HG02623 (cell line): ENCODE measurements at regions not wholly inside any gene's neighbourhood (a gene's known extent, or its start where the extent isn't known, plus 50 kb on each side); places are given as distances from the start of the nearest gene placed in this dataset.
"Not testable (repeated sequence)": the region's sequence is repeated elsewhere in the genome, so short reads cannot be mapped to it uniquely, and the experiment has no call there.

Experiments
- ATAC-seq: cut with Tn5 transposase; IDR thresholded peaks from one replicate; pipeline ENCODE4 v1.9.1; 2021; ENCODE audit warnings: moderate library complexity; ENCODE audit not compliant: unreplicated experiment

GRCh38 chr13:63840551-63841421 lies 2425.1 kb upstream of the PCDH20 start:
- ATAC-seq = no peak

- ATAC-seq = no peak
These were observed 2422.9 kb upstream of the PCDH20 start for GRCh38 chr13:63838366-63839110.

DNA sequence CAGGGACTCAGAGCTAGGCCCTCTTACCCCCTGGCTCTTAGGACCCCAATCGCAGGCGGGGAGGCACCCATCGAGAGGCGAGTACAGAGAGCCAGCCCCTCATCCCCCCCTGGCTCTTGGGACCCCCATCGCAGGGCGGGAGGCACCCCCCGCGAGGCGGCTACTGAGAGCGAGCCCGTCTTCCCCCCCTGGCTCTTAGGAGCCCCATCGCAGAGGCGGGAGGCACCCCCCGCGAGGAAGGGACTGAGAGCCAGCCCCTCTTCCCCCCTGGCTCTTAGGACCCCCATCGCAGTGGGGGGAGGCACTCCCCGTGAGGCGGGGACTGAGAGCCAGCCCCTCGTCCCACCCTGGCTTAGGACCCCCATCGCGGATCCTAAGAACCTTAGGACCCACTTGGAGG lies 2422.1 kb upstream of the PCDH20 start:
- not testable (repeated sequence) for ATAC-seq

GRCh38 chr13:63829609-63830008 lies 2414.0 kb upstream of the PCDH20 start:
- not testable (repeated sequence) for ATAC-seq

GRCh38 chr13:63821785-63822184 lies 2406.1 kb upstream of the PCDH20 start:
- ATAC-seq = not testable (repeated sequence)

- not testable (repeated sequence) for ATAC-seq
These were observed 2395.9 kb upstream of the PCDH20 start for GRCh38 chr13:63811428-63812004.

GRCh38 chr13:63791134-63791533 lies 2375.5 kb upstream of the PCDH20 start:
- not testable (repeated sequence) for ATAC-seq

DNA sequence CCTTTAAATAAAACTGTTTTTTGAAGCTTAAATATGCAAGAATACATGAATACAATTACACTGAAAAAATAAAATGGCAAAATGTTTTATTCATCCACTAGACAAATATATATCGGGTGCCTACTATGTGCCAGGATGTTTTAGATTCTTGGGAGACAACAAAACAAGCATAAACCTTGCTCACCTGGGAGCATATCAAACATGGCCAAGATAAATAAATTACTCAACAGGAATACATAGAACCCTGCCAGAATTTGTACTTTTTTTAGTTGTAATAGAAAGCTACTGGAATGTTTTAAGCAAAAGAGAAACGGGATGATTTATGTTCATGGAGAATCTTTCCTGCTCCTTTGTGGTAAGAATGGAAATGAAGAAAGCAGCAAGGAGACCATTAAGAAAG lies 2358.5 kb upstream of the PCDH20 start:
- ATAC-seq = no peak

- no peak for ATAC-seq
These were observed 2357.8 kb upstream of the PCDH20 start for GRCh38 chr13:63773476-63773875.

DNA sequence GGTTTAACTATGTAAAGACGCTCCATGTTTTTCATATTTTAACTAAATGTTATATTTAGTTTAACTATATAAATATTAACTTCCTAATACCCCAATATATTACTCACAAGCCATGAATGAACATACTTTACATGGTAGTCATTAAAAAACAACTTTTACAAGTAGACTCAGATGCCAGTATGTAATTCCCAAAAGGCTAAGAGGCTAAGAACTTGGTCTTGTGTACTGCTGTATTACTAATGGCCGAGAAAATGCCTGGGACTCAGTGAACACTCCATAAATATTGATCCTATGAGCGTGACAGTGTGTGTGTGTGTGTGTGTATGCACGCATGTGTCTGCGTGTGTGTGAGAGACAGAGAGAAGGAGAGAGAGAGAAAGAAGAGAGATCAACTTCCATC lies 2342.0 kb upstream of the PCDH20 start:
- not testable (repeated sequence) for ATAC-seq

- ATAC-seq = not testable (repeated sequence)
These were observed 2334.2 kb upstream of the PCDH20 start for GRCh38 chr13:63749857-63750256.

DNA sequence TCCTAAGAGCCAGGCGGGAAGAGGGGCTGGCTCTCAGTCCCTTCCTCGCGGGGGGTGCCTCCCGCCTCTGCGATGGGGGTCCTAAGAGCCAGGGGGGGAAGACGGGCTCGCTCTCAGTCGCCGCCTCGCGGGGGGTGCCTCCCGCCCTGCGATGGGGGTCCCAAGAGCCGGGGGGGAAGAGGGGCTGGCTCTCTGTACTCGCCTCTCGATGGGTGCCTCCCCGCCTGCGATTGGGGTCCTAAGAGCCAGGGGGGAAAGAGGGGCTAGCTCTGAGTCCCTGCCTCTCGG lies 2326.1 kb upstream of the PCDH20 start:
- ATAC-seq = not testable (repeated sequence)

GRCh38 chr13:63741029-63741813 lies 2325.6 kb upstream of the PCDH20 start:
- no peak for ATAC-seq

GRCh38 chr13:63739112-63739735 lies 2323.6 kb upstream of the PCDH20 start:
- not testable (repeated sequence) for ATAC-seq

DNA sequence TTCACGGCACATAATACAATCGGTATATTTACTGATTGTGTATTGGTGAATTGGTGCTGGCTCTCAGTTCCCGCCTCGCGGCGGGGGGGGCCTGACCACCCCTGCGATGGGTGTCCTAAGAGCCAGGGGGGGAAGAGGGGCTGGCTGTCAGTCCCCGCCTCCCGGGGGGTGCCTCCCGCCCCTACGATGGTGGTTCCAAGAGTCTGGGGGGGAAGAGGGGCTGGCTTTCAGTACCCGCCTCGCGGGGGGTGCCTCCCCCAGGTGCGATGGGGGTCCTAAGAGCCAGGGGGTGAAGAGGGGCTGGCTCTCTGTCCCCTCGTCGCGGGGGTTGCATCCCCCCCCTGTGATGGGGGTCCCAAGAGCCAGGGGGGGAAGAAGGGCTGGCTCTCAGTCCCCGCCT lies 2321.8 kb upstream of the PCDH20 start:
- no peak for ATAC-seq

DNA sequence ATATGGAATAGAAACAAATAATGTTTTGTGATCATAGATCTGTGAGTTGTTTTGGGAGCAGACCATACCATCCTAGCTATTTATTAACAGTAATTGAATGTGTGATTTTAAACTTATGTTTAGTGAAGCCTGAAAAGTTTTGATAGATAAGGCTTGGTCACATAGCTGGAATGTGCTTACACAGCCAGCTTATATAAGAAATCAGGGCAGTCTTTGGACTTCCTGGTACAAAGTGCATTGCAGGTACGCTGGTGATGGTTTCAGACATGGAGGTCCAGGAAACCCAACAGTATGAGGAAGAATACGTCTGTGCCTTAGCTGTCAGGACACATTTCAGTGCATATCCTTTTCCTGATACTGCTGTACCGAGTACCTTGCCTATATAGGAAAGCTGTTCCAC lies 2316.2 kb upstream of the PCDH20 start:
- ATAC-seq = no peak

- not testable (repeated sequence) for ATAC-seq
These were observed 2296.5 kb upstream of the PCDH20 start for GRCh38 chr13:63712159-63712558.

- ATAC-seq = no peak
These were observed 2291.1 kb upstream of the PCDH20 start for GRCh38 chr13:63706751-63707150.

DNA sequence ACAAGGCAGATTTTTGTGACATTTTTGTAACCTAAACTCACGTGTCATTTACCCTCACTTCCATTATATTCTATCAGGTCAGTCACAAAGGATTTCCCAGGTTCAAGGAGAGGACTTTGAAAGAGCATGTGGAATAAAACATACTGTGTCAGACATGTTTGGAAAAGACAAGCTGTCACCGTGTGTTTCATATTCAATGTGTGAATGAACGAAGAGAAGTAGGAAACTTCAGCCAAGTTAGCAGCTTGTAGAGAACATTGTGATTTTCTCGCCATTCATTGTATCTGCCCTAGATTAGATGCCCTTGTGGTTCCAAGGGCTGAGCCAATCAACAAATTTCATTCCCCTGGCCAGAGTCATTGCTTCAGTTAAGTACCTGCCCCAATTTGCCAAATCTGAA lies 2288.9 kb upstream of the PCDH20 start:
- ATAC-seq = no peak

DNA sequence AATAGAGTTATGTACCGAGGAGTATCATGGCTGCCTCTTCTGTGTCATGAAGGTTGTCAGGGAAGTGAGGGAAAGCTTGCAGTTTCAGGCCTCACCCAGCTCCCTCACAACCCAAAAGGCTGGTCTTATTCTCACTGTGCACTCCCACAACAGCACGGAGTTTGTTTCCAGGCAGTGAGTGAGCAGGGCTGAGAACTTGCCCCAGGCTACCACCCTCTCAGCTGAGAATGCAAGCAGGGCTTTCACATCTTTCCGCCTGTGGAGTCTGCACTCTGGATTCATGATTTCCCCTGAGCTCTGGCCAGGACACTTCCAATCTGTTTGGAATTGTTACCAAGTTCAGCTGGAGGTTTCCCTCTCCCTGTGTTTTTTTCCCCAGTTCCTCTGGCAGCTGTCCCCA lies 2284.7 kb upstream of the PCDH20 start:
- no peak for ATAC-seq

DNA sequence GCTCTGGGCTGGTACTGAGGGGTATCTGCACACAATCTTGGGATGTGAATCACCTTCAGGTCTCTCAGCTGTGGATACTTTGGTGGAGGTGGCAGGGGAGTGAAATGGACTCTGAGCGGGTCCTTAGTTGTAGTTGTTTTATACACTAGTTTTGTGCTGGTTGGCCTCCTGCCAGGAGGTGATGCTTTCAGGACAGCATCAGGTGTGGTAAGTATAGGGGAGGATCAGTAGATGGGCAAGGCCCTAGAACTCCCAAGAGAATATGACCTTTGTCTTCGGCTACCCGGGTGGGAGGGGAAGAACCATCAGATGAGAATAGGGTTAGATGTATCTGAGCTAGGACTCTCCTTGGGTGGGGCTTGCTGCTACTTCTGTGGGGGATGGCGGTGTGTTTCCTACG lies 2284.3 kb upstream of the PCDH20 start:
- ATAC-seq = no peak
